GM23338 (cell line): ENCODE measurements at regions not wholly inside any gene's neighbourhood (a gene's known extent, or its start where the extent isn't known, plus 50 kb on each side); places are given as distances from the start of the nearest gene placed in this dataset.

Experiments
- CREB1 ChIP-seq: fragments of 250-450 bp; sonication (Bioruptor Pico); IDR thresholded peaks from 2 replicates; pipeline ENCODE4 v1.5.0; 2020; ENCODE audit warnings: low read depth, mild to moderate bottlenecking, moderate library complexity
- EZH2 ChIP-seq: fragments of 200-600 bp; sonication (generic); IDR thresholded peaks from one replicate; pipeline ENCODE4 v1.8.0; 2017; ENCODE audit warnings: antibody characterized with exemption, mild to moderate bottlenecking, low read depth; ENCODE audit not compliant: unreplicated experiment
- EZH2phosphoT487 ChIP-seq: fragments of 200-600 bp; sonication (generic); IDR thresholded peaks from one replicate; pipeline ENCODE4 v1.8.1; 2018; ENCODE audit warnings: antibody characterized with exemption; ENCODE audit not compliant: unreplicated experiment
- JUNB ChIP-seq: IDR thresholded peaks from one replicate; pipeline ENCODE4 v1.6.1; 2016; ENCODE audit warnings: antibody characterized with exemption; ENCODE audit not compliant: unreplicated experiment
- POLR2AphosphoS5 ChIP-seq: IDR thresholded peaks from 2 replicates; pipeline ENCODE4 v1.6.1; 2016; ENCODE audit warnings: antibody characterized with exemption, low read depth
- STAT1 ChIP-seq: IDR thresholded peaks from one replicate; pipeline ENCODE4 v1.6.1; 2016; ENCODE audit warnings: antibody characterized with exemption; ENCODE audit not compliant: unreplicated experiment
- ZNF114 ChIP-seq: fragments of 250-450 bp; sonication (Bioruptor Pico); IDR thresholded peaks from 2 replicates; pipeline ENCODE4 v1.5.0; 2020; ENCODE audit warnings: mild to moderate bottlenecking, moderate library complexity
- TF ChIP-seq, protein P1 (sequence below), 2 experiments: fragments of 200-600 bp in 1 of 2; sonication (generic) in 1 of 2; conservative IDR thresholded peaks; 2 replicates each; pipeline versions ENCODE4 v1.5.1 to v1.6.1; 2016 to 2017; ENCODE audit warnings: antibody characterized with exemption in 2 of 2, low read depth in 2 of 2, mild to moderate bottlenecking in 2 of 2, moderate library complexity in 1 of 2
- TF ChIP-seq, protein P2 (sequence below): IDR thresholded peaks from one replicate; pipeline ENCODE4 v1.6.1; 2018; ENCODE audit warnings: antibody characterized with exemption; ENCODE audit not compliant: unreplicated experiment

DNA sequence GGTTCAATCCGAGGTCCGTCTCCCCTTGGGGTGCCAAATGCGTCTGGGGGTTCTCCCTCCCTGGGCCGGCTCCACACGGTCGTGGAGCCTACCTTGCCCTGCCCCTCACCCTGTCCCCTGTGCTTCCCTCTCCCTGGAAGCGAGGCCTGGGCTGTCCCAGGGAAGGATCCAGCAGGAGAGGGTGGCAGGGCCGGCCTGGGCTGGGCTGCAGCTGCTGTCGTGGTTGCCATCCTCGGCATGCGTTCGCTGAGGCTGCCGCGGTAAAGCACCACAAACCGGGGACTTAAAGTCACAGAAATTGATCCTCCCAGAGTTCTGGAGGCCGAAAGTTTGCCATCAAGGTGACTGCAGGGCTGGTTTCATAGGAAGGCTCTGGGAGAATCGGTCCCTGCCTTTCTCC lies 123.0 kb upstream of the TMPRSS2 start:
- TF ChIP-seq, protein P1, sequence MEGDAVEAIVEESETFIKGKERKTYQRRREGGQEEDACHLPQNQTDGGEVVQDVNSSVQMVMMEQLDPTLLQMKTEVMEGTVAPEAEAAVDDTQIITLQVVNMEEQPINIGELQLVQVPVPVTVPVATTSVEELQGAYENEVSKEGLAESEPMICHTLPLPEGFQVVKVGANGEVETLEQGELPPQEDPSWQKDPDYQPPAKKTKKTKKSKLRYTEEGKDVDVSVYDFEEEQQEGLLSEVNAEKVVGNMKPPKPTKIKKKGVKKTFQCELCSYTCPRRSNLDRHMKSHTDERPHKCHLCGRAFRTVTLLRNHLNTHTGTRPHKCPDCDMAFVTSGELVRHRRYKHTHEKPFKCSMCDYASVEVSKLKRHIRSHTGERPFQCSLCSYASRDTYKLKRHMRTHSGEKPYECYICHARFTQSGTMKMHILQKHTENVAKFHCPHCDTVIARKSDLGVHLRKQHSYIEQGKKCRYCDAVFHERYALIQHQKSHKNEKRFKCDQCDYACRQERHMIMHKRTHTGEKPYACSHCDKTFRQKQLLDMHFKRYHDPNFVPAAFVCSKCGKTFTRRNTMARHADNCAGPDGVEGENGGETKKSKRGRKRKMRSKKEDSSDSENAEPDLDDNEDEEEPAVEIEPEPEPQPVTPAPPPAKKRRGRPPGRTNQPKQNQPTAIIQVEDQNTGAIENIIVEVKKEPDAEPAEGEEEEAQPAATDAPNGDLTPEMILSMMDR (conservative IDR thresholded peaks at IDR 0.05; ENCODE audit: low read depth in 2 of 2) = no peak
- TF ChIP-seq POLR2AphosphoS5 (no peak), EZH2 (no peak), JUNB (no peak), CREB1 (CRISPR knock-in tag) (no peak), EZH2phosphoT487 (no peak), STAT1 (no peak), ZNF114 (CRISPR knock-in tag) (no peak)
- TF ChIP-seq, protein P2, sequence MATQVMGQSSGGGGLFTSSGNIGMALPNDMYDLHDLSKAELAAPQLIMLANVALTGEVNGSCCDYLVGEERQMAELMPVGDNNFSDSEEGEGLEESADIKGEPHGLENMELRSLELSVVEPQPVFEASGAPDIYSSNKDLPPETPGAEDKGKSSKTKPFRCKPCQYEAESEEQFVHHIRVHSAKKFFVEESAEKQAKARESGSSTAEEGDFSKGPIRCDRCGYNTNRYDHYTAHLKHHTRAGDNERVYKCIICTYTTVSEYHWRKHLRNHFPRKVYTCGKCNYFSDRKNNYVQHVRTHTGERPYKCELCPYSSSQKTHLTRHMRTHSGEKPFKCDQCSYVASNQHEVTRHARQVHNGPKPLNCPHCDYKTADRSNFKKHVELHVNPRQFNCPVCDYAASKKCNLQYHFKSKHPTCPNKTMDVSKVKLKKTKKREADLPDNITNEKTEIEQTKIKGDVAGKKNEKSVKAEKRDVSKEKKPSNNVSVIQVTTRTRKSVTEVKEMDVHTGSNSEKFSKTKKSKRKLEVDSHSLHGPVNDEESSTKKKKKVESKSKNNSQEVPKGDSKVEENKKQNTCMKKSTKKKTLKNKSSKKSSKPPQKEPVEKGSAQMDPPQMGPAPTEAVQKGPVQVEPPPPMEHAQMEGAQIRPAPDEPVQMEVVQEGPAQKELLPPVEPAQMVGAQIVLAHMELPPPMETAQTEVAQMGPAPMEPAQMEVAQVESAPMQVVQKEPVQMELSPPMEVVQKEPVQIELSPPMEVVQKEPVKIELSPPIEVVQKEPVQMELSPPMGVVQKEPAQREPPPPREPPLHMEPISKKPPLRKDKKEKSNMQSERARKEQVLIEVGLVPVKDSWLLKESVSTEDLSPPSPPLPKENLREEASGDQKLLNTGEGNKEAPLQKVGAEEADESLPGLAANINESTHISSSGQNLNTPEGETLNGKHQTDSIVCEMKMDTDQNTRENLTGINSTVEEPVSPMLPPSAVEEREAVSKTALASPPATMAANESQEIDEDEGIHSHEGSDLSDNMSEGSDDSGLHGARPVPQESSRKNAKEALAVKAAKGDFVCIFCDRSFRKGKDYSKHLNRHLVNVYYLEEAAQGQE = no peak
